ENCODE measurements at regions not wholly inside any gene's neighbourhood (a gene's known extent, or its start where the extent isn't known, plus 50 kb on each side); places are given as distances from the start of the nearest gene placed in this dataset.

GRCh38 chr1:187167555-187167954 is 338.8 kb downstream of the PLA2G4A start:
- Histone ChIP-seq H3K36me3 (ENCODE audit: low read depth) (no peaks in the 10 kb centered on the region), H3K79me2 (ENCODE audit: low read depth) (no peaks in the 10 kb centered on the region), H3K4me1 (replicated peaks; ENCODE audit: insufficient read depth) (no peaks in the 10 kb centered on the region), H3F3A (ENCODE audit: insufficient read depth, low read depth) (no peaks in the 10 kb centered on the region), H4K20me1 (ENCODE audit: insufficient read depth) (no peaks in the 10 kb centered on the region), H3K9me3 (ENCODE audit: insufficient read depth, low read depth) (no peaks in the 10 kb centered on the region), H3K27me3 (ENCODE audit: insufficient read depth, low read depth) (no peaks in the 10 kb centered on the region), H3K9me2 (ENCODE audit: insufficient read depth) (no peaks in the 10 kb centered on the region), H2AFZ (no peak overlapping the region), H3K4me2 (no peak overlapping the region), H3K27ac (no peak overlapping the region), H3K4me3 (no peak overlapping the region)
- TF ChIP-seq CTCF (conservative IDR thresholded peaks at IDR 0.05) (no peak), EZH2 (IDR thresholded peaks at IDR 0.05; ENCODE audit: low read depth) (no peak)
- POLR2A ChIA-PET (ENCODE audit: unreplicated experiment), result no interaction called here
- no peak for DNase-seq
- BruUV-seq (replicated peaks), result no TSS peak
- CTCF ChIA-PET, result no interaction called here
- intact Hi-C loops (cut with micrococcal nuclease; ENCODE audit: unreplicated experiment), result no loop called here

GRCh38 chr1:187168297-187168696 is 339.5 kb downstream of the PLA2G4A start:
- Histone ChIP-seq H3K9me3 (ENCODE audit: insufficient read depth, low read depth) (no peaks in the 10 kb centered on the region), H3K4me3 (no peak overlapping the region), H3K79me2 (ENCODE audit: low read depth) (no peaks in the 10 kb centered on the region), H3K9me2 (ENCODE audit: insufficient read depth) (no peaks in the 10 kb centered on the region), H3K27me3 (ENCODE audit: insufficient read depth, low read depth) (no peaks in the 10 kb centered on the region), H3K27ac (no peak overlapping the region), H2AFZ (no peak overlapping the region), H3K4me1 (replicated peaks; ENCODE audit: insufficient read depth) (no peaks in the 10 kb centered on the region), H3K36me3 (ENCODE audit: low read depth) (no peaks in the 10 kb centered on the region), H4K20me1 (ENCODE audit: insufficient read depth) (no peaks in the 10 kb centered on the region), H3K4me2 (no peak overlapping the region), H3F3A (ENCODE audit: insufficient read depth, low read depth) (no peaks in the 10 kb centered on the region)
- no peak for TF ChIP-seq EZH2 (IDR thresholded peaks at IDR 0.05; ENCODE audit: low read depth)
- no peak for TF ChIP-seq CTCF (conservative IDR thresholded peaks at IDR 0.05)
- intact Hi-C loops (cut with micrococcal nuclease; ENCODE audit: unreplicated experiment), result no loop called here
- DNase-seq, result no peak
- POLR2A ChIA-PET (ENCODE audit: unreplicated experiment), result no interaction called here
- CTCF ChIA-PET, result no interaction called here
- BruUV-seq (replicated peaks), result no TSS peak

GRCh38 chr1:187185389-187185788 is 356.6 kb downstream of the PLA2G4A start:
- no peaks in the 10 kb centered on the region for H3K9me2 ChIP-seq (ENCODE audit: insufficient read depth)
- intact Hi-C loops (cut with micrococcal nuclease; ENCODE audit: unreplicated experiment), result no loop called here
- peak overlapping the region; percentile 40; the same call in 1 of the 2 replicates for H2AFZ ChIP-seq
- POLR2A ChIA-PET (ENCODE audit: unreplicated experiment), result no interaction called here
- no peak for DNase-seq
- no peak overlapping the region for H3K4me2 ChIP-seq
- TF ChIP-seq CTCF (conservative IDR thresholded peaks at IDR 0.05) (no peak), EZH2 (IDR thresholded peaks at IDR 0.05; ENCODE audit: low read depth) (no peak)
- H3K79me2 ChIP-seq (ENCODE audit: low read depth), result no peaks in the 10 kb centered on the region
- H3K36me3 ChIP-seq (ENCODE audit: low read depth), result no peaks in the 10 kb centered on the region
- H3K27ac ChIP-seq, result no peak overlapping the region
- CTCF ChIA-PET, result no interaction called here
- H3F3A ChIP-seq (ENCODE audit: insufficient read depth, low read depth), result no peaks in the 10 kb centered on the region
- H3K9me3 ChIP-seq (ENCODE audit: insufficient read depth, low read depth), result no peaks in the 10 kb centered on the region
- H3K4me3 ChIP-seq, result no peak overlapping the region
- no peaks in the 10 kb centered on the region for H3K4me1 ChIP-seq (replicated peaks; ENCODE audit: insufficient read depth)
- H4K20me1 ChIP-seq (ENCODE audit: insufficient read depth), result no peaks in the 10 kb centered on the region
- no TSS peak for BruUV-seq (replicated peaks)
- no peaks in the 10 kb centered on the region for H3K27me3 ChIP-seq (ENCODE audit: insufficient read depth, low read depth)

Data from PC-9 (cell line).